Activated effector memory CD4-positive, alpha-beta T cell treated with anti-CD3 and anti-CD28 coated beads, Interleukin-2, amount 50 U/mL, for 16 hours (primary cell): ENCODE measurements at regions not wholly inside any gene's neighbourhood (a gene's known extent, or its start where the extent isn't known, plus 50 kb on each side); places are given as distances from the start of the nearest gene placed in this dataset.

Experiments used
- DNase-seq: peaks from one replicate; pipeline ENCODE4 v3.0.0-alpha.2; 2020

- DNase-seq = no peak
Observed at GRCh38 chr9:105065098-105066088, 137.4 kb upstream of the ABCA1 start.

- no peak for DNase-seq
Observed at GRCh38 chr9:105066275-105066865, 138.4 kb upstream of the ABCA1 start.

- no peak for DNase-seq
Observed at GRCh38 chr9:105067895-105068580, 140.1 kb upstream of the ABCA1 start.

GRCh38 chr9:105069285-105069684 lies 141.3 kb upstream of the ABCA1 start:
- no peak for DNase-seq

- no peak for DNase-seq
Observed at GRCh38 chr9:105069696-105070095, 141.7 kb upstream of the ABCA1 start.

GRCh38 chr9:105070176-105070575 lies 142.2 kb upstream of the ABCA1 start:
- DNase-seq = no peak

- no peak for DNase-seq
Observed at GRCh38 chr9:105072476-105072875, 144.5 kb upstream of the ABCA1 start.

- no peak for DNase-seq
Observed at GRCh38 chr9:105073147-105073546, 145.2 kb upstream of the ABCA1 start.

- no peak for DNase-seq
Observed at GRCh38 chr9:105074491-105074890, 146.5 kb upstream of the ABCA1 start.

GRCh38 chr9:105076729-105077128 lies 148.8 kb upstream of the ABCA1 start:
- no peak for DNase-seq

GRCh38 chr9:105079457-105079856 lies 151.5 kb upstream of the ABCA1 start:
- no peak for DNase-seq

- DNase-seq = no peak
Observed at GRCh38 chr9:105082843-105083242, 154.9 kb upstream of the ABCA1 start.

GRCh38 chr9:105083256-105083655 lies 155.3 kb upstream of the ABCA1 start:
- no peak for DNase-seq

GRCh38 chr9:105087910-105088898 lies 156.2 kb upstream of the SLC44A1 start:
- DNase-seq = no peak

- no peak for DNase-seq
Observed at GRCh38 chr9:105089874-105090273, 154.6 kb upstream of the SLC44A1 start.

GRCh38 chr9:105091004-105091640 lies 153.3 kb upstream of the SLC44A1 start:
- no peak for DNase-seq

GRCh38 chr9:105093685-105094084 lies 150.8 kb upstream of the SLC44A1 start:
- DNase-seq = no peak

GRCh38 chr9:105098370-105098769 lies 146.1 kb upstream of the SLC44A1 start:
- DNase-seq = no peak

- no peak for DNase-seq
Observed at GRCh38 chr9:105103776-105104175, 140.7 kb upstream of the SLC44A1 start.

GRCh38 chr9:105114318-105114717 lies 130.1 kb upstream of the SLC44A1 start:
- DNase-seq = no peak

- DNase-seq = no peak
Observed at GRCh38 chr9:105114964-105115728, 129.3 kb upstream of the SLC44A1 start.
